Neural progenitor cell (in vitro differentiated cells): ENCODE measurements at regions not wholly inside any gene's neighbourhood (a gene's known extent, or its start where the extent isn't known, plus 50 kb on each side); places are given as distances from the start of the nearest gene placed in this dataset.

Experiments used
- DNase-seq: peaks from one replicate; pipeline ENCODE4 v3.0.0-alpha.2; 2016; ENCODE audit warnings: low spot score
- H2AFZ ChIP-seq: fragments of 200-600 bp; sonication (generic); replicated peaks from 2 replicates; pipeline ENCODE4 v1.6.1; 2016; ENCODE audit warnings: antibody characterized with exemption
- H3F3A ChIP-seq: fragments of 200-600 bp; sonication (generic); 2 replicates; pipeline ENCODE4 v1.6.1; 2016; ENCODE audit warnings: antibody characterized with exemption, low read depth
- H3K27ac ChIP-seq: fragments of 200-600 bp; sonication (generic); 2 replicates; pipeline ENCODE4 v1.5.1; 2016; ENCODE audit warnings: mild to moderate bottlenecking
- H3K27me3 ChIP-seq: fragments of 200-600 bp; sonication (generic); 2 replicates; pipeline ENCODE4 v1.6.1; 2016; ENCODE audit warnings: mild to moderate bottlenecking, moderate library complexity
- H3K36me3 ChIP-seq: fragments of 200-600 bp; sonication (generic); 2 replicates; pipeline ENCODE4 v1.5.1; 2016
- H3K4me1 ChIP-seq: fragments of 200-600 bp; sonication (generic); 2 replicates; pipeline ENCODE4 v1.6.1; 2016; ENCODE audit warnings: mixed run types
- H3K4me2 ChIP-seq: fragments of 200-600 bp; sonication (generic); 2 replicates; pipeline ENCODE4 v1.6.1; 2016
- H3K4me3 ChIP-seq: fragments of 200-600 bp; sonication (generic); 2 replicates; pipeline ENCODE4 v1.5.1; 2016
- H3K79me2 ChIP-seq: fragments of 200-600 bp; sonication (generic); 2 replicates; pipeline ENCODE4 v1.6.1; 2016; ENCODE audit warnings: low read depth
- H3K9ac ChIP-seq: fragments of 200-600 bp; sonication (generic); 2 replicates; pipeline ENCODE4 v1.6.1; 2016
- H3K9me3 ChIP-seq: fragments of 200-600 bp; sonication (generic); 2 replicates; pipeline ENCODE4 v1.5.1; 2016; ENCODE audit warnings: low read depth
- H4K20me1 ChIP-seq: fragments of 200-600 bp; sonication (generic); 2 replicates; pipeline ENCODE4 v1.6.1; 2016; ENCODE audit warnings: low read depth
- H3K27ac Mint-ChIP-seq: 3 replicates; pipeline ENCODE4 v1.8.0; 2021; ENCODE audit warnings: mixed read lengths
- H3K27me3 Mint-ChIP-seq: 2 replicates; pipeline ENCODE4 v1.8.0; 2022; ENCODE audit warnings: low read depth, mild to moderate bottlenecking, inconsistent platforms, moderate library complexity, mixed read lengths; ENCODE audit not compliant: insufficient read depth
- H3K36me3 Mint-ChIP-seq: 3 replicates; pipeline ENCODE4 v1.8.0; 2021; ENCODE audit warnings: mixed read lengths
- H3K4me1 Mint-ChIP-seq: 3 replicates; pipeline ENCODE4 v1.8.0; 2021; ENCODE audit warnings: mixed read lengths
- H3K4me3 Mint-ChIP-seq: 3 replicates; pipeline ENCODE4 v1.8.0; 2021; ENCODE audit warnings: mild to moderate bottlenecking, moderate library complexity, mixed read lengths
- H3K9me3 Mint-ChIP-seq: 3 replicates; pipeline ENCODE4 v1.8.0; 2020; ENCODE audit warnings: mixed read lengths
- CTCF ChIP-seq: fragments of 200-600 bp; sonication (generic); IDR thresholded peaks from 2 replicates; pipeline ENCODE4 v1.5.1; 2017; ENCODE audit warnings: antibody characterized with exemption, mild to moderate bottlenecking
- EZH2 ChIP-seq: fragments of 200-600 bp; sonication (generic); IDR thresholded peaks from 2 replicates; pipeline ENCODE4 v1.6.1; 2017; ENCODE audit warnings: antibody characterized with exemption, mild to moderate bottlenecking, moderate library complexity
- EZH2phosphoT487 ChIP-seq: fragments of 200-600 bp; sonication (generic); IDR thresholded peaks from 2 replicates; pipeline ENCODE4 v1.6.1; 2017; ENCODE audit warnings: antibody characterized with exemption

GRCh38 chr1:192951691-192952460, 107.3 kb downstream of the UCHL5 start:
- H3K27ac Mint-ChIP-seq, result no peak overlapping the region
- H2AFZ ChIP-seq, result no peak overlapping the region

GRCh38 chr1:192952646-192953045, 106.5 kb downstream of the UCHL5 start:
- H3K4me2 ChIP-seq, result no peak overlapping the region

More at GRCh38 chr1:192951691-192952460, 107.3 kb downstream of the UCHL5 start:
- no peaks in the 10 kb centered on the region for H3K36me3 ChIP-seq
- no peak overlapping the region for H3K4me2 ChIP-seq
- H3K4me3 ChIP-seq, result no peak overlapping the region
- H3K4me1 ChIP-seq, result peaks cover 7% of the 10 kb centered on the region
- no peaks in the 10 kb centered on the region for H3F3A ChIP-seq
- H3K9ac ChIP-seq, result no peak overlapping the region
- no peak overlapping the region for H3K4me3 Mint-ChIP-seq
- no peak for TF ChIP-seq EZH2
- TF ChIP-seq CTCF, result no peak
- no peak for TF ChIP-seq EZH2phosphoT487
- H3K9me3 ChIP-seq, result no peaks in the 10 kb centered on the region
- no peaks in the 10 kb centered on the region for H3K27me3 ChIP-seq
- DNase-seq, result no peak
- H3K27ac ChIP-seq, result no peak overlapping the region
- no peaks in the 10 kb centered on the region for H3K4me1 Mint-ChIP-seq
- H3K27me3 Mint-ChIP-seq, result peaks cover 2% of the 10 kb centered on the region
- H4K20me1 ChIP-seq, result no peaks in the 10 kb centered on the region
- H3K79me2 ChIP-seq, result no peaks in the 10 kb centered on the region
- no peaks in the 10 kb centered on the region for H3K9me3 Mint-ChIP-seq
- no peaks in the 10 kb centered on the region for H3K36me3 Mint-ChIP-seq

GRCh38 chr1:192954705-192955265, 104.4 kb downstream of the UCHL5 start:
- H3K9ac ChIP-seq, result no peak overlapping the region
- no peaks in the 10 kb centered on the region for H3K36me3 ChIP-seq
- Mint-ChIP-seq H3K36me3 (no peaks in the 10 kb centered on the region), H3K4me1 (no peaks in the 10 kb centered on the region), H3K4me3 (no peak overlapping the region), H3K27ac (no peak overlapping the region), H3K9me3 (no peaks in the 10 kb centered on the region), H3K27me3 (peaks cover under 1% of the 10 kb centered on the region)
- H3K4me3 ChIP-seq, result no peak overlapping the region
- H4K20me1 ChIP-seq, result no peaks in the 10 kb centered on the region
- H3K9me3 ChIP-seq, result no peaks in the 10 kb centered on the region
- TF ChIP-seq EZH2, result no peak
- no peak for TF ChIP-seq CTCF
- TF ChIP-seq EZH2phosphoT487, result no peak
- no peak for DNase-seq
- H3K79me2 ChIP-seq, result no peaks in the 10 kb centered on the region
- H3K27ac ChIP-seq, result no peak overlapping the region
- no peaks in the 10 kb centered on the region for H3K27me3 ChIP-seq
- no peak overlapping the region for H2AFZ ChIP-seq
- H3K4me2 ChIP-seq, result no peak overlapping the region
- H3K4me1 ChIP-seq, result peaks cover 5% of the 10 kb centered on the region
- no peaks in the 10 kb centered on the region for H3F3A ChIP-seq

More at GRCh38 chr1:192952646-192953045, 106.5 kb downstream of the UCHL5 start:
- H3K4me3 Mint-ChIP-seq, result no peak overlapping the region
- no peaks in the 10 kb centered on the region for H3K4me1 Mint-ChIP-seq
- Histone ChIP-seq H2AFZ (no peak overlapping the region), H3K36me3 (no peaks in the 10 kb centered on the region), H3K4me1 (peaks cover 7% of the 10 kb centered on the region), H4K20me1 (no peaks in the 10 kb centered on the region), H3K79me2 (no peaks in the 10 kb centered on the region), H3K9me3 (no peaks in the 10 kb centered on the region), H3K9ac (no peak overlapping the region), H3K27me3 (no peaks in the 10 kb centered on the region), H3F3A (no peaks in the 10 kb centered on the region), H3K27ac (no peak overlapping the region), H3K4me3 (no peak overlapping the region)
- TF ChIP-seq EZH2 (no peak), CTCF (no peak), EZH2phosphoT487 (no peak)
- H3K36me3 Mint-ChIP-seq, result no peaks in the 10 kb centered on the region
- no peaks in the 10 kb centered on the region for H3K9me3 Mint-ChIP-seq
- DNase-seq, result no peak
- no peak overlapping the region for H3K27ac Mint-ChIP-seq
- H3K27me3 Mint-ChIP-seq, result peaks cover 2% of the 10 kb centered on the region
